GM23338 (cell line): ENCODE measurements at regions not wholly inside any gene's neighbourhood (a gene's known extent, or its start where the extent isn't known, plus 50 kb on each side); places are given as distances from the start of the nearest gene placed in this dataset.

Source experiments
- CREB1 ChIP-seq: fragments of 250-450 bp; sonication (Bioruptor Pico); IDR thresholded peaks from 2 replicates; pipeline ENCODE4 v1.5.0; 2020; ENCODE audit warnings: low read depth, mild to moderate bottlenecking, moderate library complexity
- CTCF ChIP-seq, 2 experiments: fragments of 200-600 bp in 1 of 2; sonication (generic) in 1 of 2; conservative IDR thresholded peaks; 2 replicates each; pipeline versions ENCODE4 v1.5.1 to v1.6.1; 2016 to 2017; ENCODE audit warnings: antibody characterized with exemption in 2 of 2, low read depth in 2 of 2, mild to moderate bottlenecking in 2 of 2, moderate library complexity in 1 of 2
- EZH2 ChIP-seq: fragments of 200-600 bp; sonication (generic); IDR thresholded peaks from one replicate; pipeline ENCODE4 v1.8.0; 2017; ENCODE audit warnings: antibody characterized with exemption, mild to moderate bottlenecking, low read depth; ENCODE audit not compliant: unreplicated experiment
- EZH2phosphoT487 ChIP-seq: fragments of 200-600 bp; sonication (generic); IDR thresholded peaks from one replicate; pipeline ENCODE4 v1.8.1; 2018; ENCODE audit warnings: antibody characterized with exemption; ENCODE audit not compliant: unreplicated experiment
- JUNB ChIP-seq: IDR thresholded peaks from one replicate; pipeline ENCODE4 v1.6.1; 2016; ENCODE audit warnings: antibody characterized with exemption; ENCODE audit not compliant: unreplicated experiment
- NANOG ChIP-seq: IDR thresholded peaks from 2 replicates; pipeline ENCODE4 v1.6.1; 2016; ENCODE audit warnings: antibody characterized with exemption, borderline replicate concordance
- POLR2AphosphoS5 ChIP-seq: IDR thresholded peaks from 2 replicates; pipeline ENCODE4 v1.6.1; 2016; ENCODE audit warnings: antibody characterized with exemption, low read depth
- REST ChIP-seq: IDR thresholded peaks from one replicate; pipeline ENCODE4 v1.6.1; 2018; ENCODE audit warnings: antibody characterized with exemption; ENCODE audit not compliant: unreplicated experiment
- STAT1 ChIP-seq: IDR thresholded peaks from one replicate; pipeline ENCODE4 v1.6.1; 2016; ENCODE audit warnings: antibody characterized with exemption; ENCODE audit not compliant: unreplicated experiment
- ZNF114 ChIP-seq: fragments of 250-450 bp; sonication (Bioruptor Pico); IDR thresholded peaks from 2 replicates; pipeline ENCODE4 v1.5.0; 2020; ENCODE audit warnings: mild to moderate bottlenecking, moderate library complexity
- ZNF331 ChIP-seq: fragments of 250-450 bp; sonication (Bioruptor Pico); IDR thresholded peaks from 2 replicates; pipeline ENCODE4 v1.5.0; 2020; ENCODE audit warnings: low read depth, mild to moderate bottlenecking, moderate library complexity
- TF ChIP-seq, protein P1 (sequence below): IDR thresholded peaks from 2 replicates; pipeline ENCODE4 v1.6.1; 2016; ENCODE audit warnings: antibody characterized with exemption
- TF ChIP-seq, protein P2 (sequence below): fragments of 250-450 bp; sonication (Bioruptor Pico); IDR thresholded peaks from 2 replicates; pipeline ENCODE4 v1.5.0; 2020; ENCODE audit warnings: mild to moderate bottlenecking, moderate library complexity

GRCh38 chr17:73933871-73934270, 269.6 kb upstream of the RPL38 start:
- TF ChIP-seq CTCF (conservative IDR thresholded peaks at IDR 0.05; ENCODE audit: low read depth in 2 of 2) (no peak), POLR2AphosphoS5 (no peak), REST (no peak), EZH2 (no peak), EZH2phosphoT487 (no peak), CREB1 (CRISPR knock-in tag) (no peak), STAT1 (no peak), NANOG (no peak), JUNB (no peak), ZNF331 (CRISPR knock-in tag) (no peak), ZNF114 (CRISPR knock-in tag) (no peak)
- TF ChIP-seq, protein P1, sequence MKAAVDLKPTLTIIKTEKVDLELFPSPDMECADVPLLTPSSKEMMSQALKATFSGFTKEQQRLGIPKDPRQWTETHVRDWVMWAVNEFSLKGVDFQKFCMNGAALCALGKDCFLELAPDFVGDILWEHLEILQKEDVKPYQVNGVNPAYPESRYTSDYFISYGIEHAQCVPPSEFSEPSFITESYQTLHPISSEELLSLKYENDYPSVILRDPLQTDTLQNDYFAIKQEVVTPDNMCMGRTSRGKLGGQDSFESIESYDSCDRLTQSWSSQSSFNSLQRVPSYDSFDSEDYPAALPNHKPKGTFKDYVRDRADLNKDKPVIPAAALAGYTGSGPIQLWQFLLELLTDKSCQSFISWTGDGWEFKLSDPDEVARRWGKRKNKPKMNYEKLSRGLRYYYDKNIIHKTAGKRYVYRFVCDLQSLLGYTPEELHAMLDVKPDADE, result no peak
- TF ChIP-seq, protein P2, sequence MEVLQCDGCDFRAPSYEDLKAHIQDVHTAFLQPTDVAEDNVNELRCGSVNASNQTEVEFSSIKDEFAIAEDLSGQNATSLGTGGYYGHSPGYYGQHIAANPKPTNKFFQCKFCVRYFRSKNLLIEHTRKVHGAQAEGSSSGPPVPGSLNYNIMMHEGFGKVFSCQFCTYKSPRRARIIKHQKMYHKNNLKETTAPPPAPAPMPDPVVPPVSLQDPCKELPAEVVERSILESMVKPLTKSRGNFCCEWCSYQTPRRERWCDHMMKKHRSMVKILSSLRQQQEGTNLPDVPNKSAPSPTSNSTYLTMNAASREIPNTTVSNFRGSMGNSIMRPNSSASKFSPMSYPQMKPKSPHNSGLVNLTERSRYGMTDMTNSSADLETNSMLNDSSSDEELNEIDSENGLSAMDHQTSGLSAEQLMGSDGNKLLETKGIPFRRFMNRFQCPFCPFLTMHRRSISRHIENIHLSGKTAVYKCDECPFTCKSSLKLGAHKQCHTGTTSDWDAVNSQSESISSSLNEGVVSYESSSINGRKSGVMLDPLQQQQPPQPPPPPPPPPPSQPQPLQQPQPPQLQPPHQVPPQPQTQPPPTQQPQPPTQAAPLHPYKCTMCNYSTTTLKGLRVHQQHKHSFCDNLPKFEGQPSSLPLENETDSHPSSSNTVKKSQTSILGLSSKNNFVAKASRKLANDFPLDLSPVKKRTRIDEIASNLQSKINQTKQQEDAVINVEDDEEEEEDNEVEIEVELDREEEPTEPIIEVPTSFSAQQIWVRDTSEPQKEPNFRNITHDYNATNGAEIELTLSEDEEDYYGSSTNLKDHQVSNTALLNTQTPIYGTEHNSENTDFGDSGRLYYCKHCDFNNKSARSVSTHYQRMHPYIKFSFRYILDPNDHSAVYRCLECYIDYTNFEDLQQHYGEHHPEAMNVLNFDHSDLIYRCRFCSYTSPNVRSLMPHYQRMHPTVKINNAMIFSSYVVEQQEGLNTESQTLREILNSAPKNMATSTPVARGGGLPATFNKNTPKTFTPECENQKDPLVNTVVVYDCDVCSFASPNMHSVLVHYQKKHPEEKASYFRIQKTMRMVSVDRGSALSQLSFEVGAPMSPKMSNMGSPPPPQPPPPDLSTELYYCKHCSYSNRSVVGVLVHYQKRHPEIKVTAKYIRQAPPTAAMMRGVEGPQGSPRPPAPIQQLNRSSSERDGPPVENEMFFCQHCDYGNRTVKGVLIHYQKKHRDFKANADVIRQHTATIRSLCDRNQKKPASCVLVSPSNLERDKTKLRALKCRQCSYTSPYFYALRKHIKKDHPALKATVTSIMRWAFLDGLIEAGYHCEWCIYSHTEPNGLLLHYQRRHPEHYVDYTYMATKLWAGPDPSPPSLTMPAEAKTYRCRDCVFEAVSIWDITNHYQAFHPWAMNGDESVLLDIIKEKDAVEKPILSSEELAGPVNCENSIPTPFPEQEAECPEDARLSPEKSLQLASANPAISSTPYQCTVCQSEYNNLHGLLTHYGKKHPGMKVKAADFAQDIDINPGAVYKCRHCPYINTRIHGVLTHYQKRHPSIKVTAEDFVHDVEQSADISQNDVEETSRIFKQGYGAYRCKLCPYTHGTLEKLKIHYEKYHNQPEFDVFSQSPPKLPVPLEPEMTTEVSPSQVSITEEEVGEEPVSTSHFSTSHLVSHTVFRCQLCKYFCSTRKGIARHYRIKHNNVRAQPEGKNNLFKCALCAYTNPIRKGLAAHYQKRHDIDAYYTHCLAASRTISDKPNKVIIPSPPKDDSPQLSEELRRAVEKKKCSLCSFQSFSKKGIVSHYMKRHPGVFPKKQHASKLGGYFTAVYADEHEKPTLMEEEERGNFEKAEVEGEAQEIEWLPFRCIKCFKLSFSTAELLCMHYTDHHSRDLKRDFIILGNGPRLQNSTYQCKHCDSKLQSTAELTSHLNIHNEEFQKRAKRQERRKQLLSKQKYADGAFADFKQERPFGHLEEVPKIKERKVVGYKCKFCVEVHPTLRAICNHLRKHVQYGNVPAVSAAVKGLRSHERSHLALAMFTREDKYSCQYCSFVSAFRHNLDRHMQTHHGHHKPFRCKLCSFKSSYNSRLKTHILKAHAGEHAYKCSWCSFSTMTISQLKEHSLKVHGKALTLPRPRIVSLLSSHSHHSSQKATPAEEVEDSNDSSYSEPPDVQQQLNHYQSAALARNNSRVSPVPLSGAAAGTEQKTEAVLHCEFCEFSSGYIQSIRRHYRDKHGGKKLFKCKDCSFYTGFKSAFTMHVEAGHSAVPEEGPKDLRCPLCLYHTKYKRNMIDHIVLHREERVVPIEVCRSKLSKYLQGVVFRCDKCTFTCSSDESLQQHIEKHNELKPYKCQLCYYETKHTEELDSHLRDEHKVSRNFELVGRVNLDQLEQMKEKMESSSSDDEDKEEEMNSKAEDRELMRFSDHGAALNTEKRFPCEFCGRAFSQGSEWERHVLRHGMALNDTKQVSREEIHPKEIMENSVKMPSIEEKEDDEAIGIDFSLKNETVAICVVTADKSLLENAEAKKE (CRISPR knock-in tag), result no peak
